Small intestine (tissue), 7 donors: ENCODE measurements at regions not wholly inside any gene's neighbourhood (a gene's known extent, or its start where the extent isn't known, plus 50 kb on each side); places are given as distances from the start of the nearest gene placed in this dataset.

Experiments used
- DNase-seq, 2 donors: peaks; one replicate each; pipeline versions ENCODE4 v3.0.0 to v3.0.0-alpha.2; 2013
- FAIRE-seq: peaks from 2 replicates; lab custom pipeline; 2012; peaks lifted over from hg19 to GRCh38; lab: Jason Lieb, UNC
- H3K27ac ChIP-seq, 3 donors: one replicate each; pipeline ENCODE4 v1.5.1; 2013; ENCODE audit warnings: low read length in 2 of 3, mild to moderate bottlenecking in 2 of 3, control low read depth in 1 of 3, inconsistent platforms in 1 of 3, low read depth in 1 of 3, moderate library complexity in 1 of 3
- H3K27me3 ChIP-seq, 3 donors: one replicate each; pipeline ENCODE4 v1.6.1; 2013; ENCODE audit warnings: low read length in 3 of 3, inconsistent platforms in 1 of 3; ENCODE audit not compliant: control insufficient read depth in 3 of 3, insufficient read depth in 3 of 3
- H3K36me3 ChIP-seq, 3 donors: one replicate each; pipeline ENCODE4 v1.6.1; 2013; ENCODE audit warnings: low read length in 3 of 3, inconsistent platforms in 1 of 3, low read depth in 1 of 3, mild to moderate bottlenecking in 1 of 3, moderate library complexity in 1 of 3; ENCODE audit not compliant: control insufficient read depth in 3 of 3, insufficient read depth in 2 of 3
- H3K4me1 ChIP-seq, 3 donors: one replicate each; pipeline ENCODE4 v1.6.1; 2013; ENCODE audit warnings: low read length in 2 of 3, inconsistent platforms in 1 of 3, low read depth in 1 of 3, mild to moderate bottlenecking in 1 of 3, moderate library complexity in 1 of 3; ENCODE audit not compliant: control insufficient read depth in 3 of 3, insufficient read depth in 2 of 3
- H3K4me3 ChIP-seq, 3 donors: one replicate each; pipeline ENCODE4 v1.5.1; 2013; ENCODE audit warnings: low read length in 3 of 3, control low read depth in 1 of 3, inconsistent platforms in 1 of 3, low read depth in 1 of 3, mild to moderate bottlenecking in 1 of 3, moderate library complexity in 1 of 3
- H3K9me3 ChIP-seq, 2 donors: one replicate each; pipeline ENCODE4 v1.6.1; 2013; ENCODE audit warnings: low read depth in 1 of 2, low read length in 1 of 2; ENCODE audit not compliant: control insufficient read depth in 2 of 2, insufficient read depth in 1 of 2
- WGBS, 3 donors: extraction: QIAGEN DNeasy Blood & Tissue Kit; methylation state at CpG; one replicate each; pipeline ENCODE4 v1.1.7; 2013; 5-methylcytosine and 5-hydroxymethylcytosine counted together
- donor health status: healthy with polysubstance abuse.
- donor health status: control.
- donor health status: control.
- donor health status: Bipolar disorder and iron deficiency.
- donor health status: healthy.

DNA sequence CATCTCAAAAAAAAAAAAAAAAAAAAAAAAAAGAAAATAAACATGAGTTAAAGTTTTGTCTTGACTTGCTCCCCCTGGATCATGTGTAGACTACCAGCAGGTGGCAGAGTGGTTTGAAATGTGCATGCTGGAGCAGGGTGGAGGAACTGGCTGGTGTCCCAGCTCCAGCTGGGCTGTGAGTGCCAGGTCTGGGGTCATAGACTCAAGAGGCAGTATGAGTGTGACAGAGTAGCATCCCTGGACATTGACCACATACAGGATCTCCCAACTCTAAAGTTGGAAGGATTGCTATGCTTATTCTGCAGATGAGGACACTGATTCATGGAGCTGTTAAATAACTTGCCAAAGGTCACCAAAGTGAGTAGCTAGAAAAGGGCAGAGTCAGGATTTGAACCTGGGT lies 198.0 kb upstream of the MPHOSPH6 start:
- Histone ChIP-seq H3K27ac (no peak overlapping the region), H3K27me3 (peaks cover 0 to 4% (median 0%) of the 10 kb centered on the region in 3 donors), H3K36me3 (no peaks in the 10 kb centered on the region), H3K4me3 (no peak overlapping the region), H3K4me1 (no peaks in the 10 kb centered on the region), H3K9me3 (no peaks in the 10 kb centered on the region)
- FAIRE-seq, result no peak
- peak; percentile 12 to 17 for DNase-seq

DNA sequence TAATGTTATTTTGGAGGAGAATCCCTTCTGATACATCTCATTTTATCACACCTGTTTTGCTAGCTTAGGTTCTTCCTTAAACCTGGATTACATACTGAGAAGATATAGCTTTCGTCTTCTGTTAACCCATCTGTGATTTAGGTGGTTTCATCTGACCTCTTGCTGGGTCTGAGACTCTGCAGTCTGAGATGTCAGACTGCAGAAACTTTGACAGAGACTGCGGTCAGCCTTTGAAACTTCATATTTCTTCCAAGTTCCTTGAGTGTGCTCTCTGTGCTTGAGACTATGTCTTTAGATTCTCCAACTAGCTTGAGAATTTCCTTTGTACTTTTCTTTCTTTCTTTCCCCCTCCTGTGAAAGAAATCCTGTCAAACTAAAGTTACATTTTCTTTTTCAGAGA lies 196.4 kb upstream of the MPHOSPH6 start:
- no peak overlapping the region for H3K27ac ChIP-seq
- H3K4me3 ChIP-seq, result no peak overlapping the region
- no peaks in the 10 kb centered on the region for H3K9me3 ChIP-seq
- H3K4me1 ChIP-seq, result no peaks in the 10 kb centered on the region
- 92 to 96% (median 95%) methylated on average over 2 of the region's 2 CpGs for WGBS, 3 donors
- no peak for FAIRE-seq
- H3K27me3 ChIP-seq, result peaks cover 0 to 4% (median 0%) of the 10 kb centered on the region in 3 donors
- no peaks in the 10 kb centered on the region for H3K36me3 ChIP-seq
- no peak for DNase-seq

DNA sequence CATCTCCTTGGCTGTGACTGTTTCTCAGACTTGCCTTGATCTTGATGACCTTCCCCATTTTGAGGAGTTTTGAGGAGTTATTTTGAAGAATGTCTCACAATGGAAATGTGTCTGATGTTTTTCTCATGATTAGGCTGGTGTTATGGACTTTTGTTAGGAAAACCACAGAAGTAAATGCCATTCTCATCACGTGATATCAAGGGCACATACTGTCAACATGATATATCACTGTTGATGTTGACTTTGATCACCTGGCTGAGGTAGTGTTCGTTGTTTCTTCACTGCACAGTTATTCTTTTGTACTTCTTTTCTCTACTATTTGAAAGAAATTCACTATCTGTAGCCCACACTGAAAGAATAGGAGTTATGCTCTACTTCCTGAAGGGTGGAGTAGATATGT lies 194.7 kb upstream of the MPHOSPH6 start:
- Histone ChIP-seq H3K27me3 (peaks cover 0 to 4% (median 0%) of the 10 kb centered on the region in 3 donors), H3K4me1 (no peaks in the 10 kb centered on the region), H3K9me3 (no peaks in the 10 kb centered on the region), H3K27ac (no peak overlapping the region), H3K36me3 (no peaks in the 10 kb centered on the region), H3K4me3 (no peak overlapping the region)
- DNase-seq, result no peak
- WGBS, 3 donors, result 23 to 65% (median 24%) methylated on average over 2 of the region's 2 CpGs
- no peak for FAIRE-seq

DNA sequence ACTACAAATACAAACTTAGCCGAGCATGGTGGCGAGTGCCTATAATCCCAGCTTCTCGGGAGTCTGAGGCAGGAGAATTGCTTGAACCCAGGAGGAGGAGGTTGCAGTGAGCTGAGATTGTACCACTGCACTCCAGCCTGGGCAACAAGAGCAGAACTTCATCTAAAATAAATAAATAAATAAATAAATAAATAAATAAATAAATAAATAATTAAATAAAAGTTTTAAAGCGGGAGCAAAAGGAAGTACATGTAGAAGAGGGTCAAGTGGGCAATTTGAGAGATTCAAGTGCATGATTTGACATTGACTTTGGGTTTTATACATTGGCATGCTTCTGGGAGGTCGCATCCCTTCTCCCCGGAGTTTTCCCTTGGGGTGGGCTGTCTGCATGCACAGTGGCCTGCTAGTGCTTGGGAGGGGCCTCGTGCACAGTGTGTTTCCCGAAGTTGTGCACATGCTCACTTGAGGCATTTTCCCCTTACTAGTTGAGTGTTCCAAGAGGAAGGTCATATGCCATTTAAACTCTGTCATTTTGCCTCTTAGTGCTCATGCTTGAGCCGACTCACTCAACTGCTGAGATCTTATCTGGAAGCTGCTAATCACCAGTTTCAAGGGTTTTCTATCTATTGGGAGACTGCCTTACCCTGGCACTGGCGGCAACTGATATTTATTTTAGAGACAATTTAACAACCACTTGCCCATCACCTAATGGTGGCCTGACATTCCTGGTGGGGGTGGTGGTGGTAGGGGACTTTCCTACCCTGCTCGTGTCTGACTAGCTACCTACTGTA lies 193.2 kb upstream of the MPHOSPH6 start:
- WGBS, 3 donors, result 67 to 78% (median 77%) methylated on average over 11 of the region's 11 CpGs
- DNase-seq (no peak), FAIRE-seq (no peak)
- H3K4me1 ChIP-seq, result no peaks in the 10 kb centered on the region
- no peak overlapping the region for H3K4me3 ChIP-seq
- peaks cover 0 to 4% (median 0%) of the 10 kb centered on the region in 3 donors for H3K27me3 ChIP-seq
- no peaks in the 10 kb centered on the region for H3K9me3 ChIP-seq
- H3K27ac ChIP-seq, result no peak overlapping the region
- no peaks in the 10 kb centered on the region for H3K36me3 ChIP-seq

DNA sequence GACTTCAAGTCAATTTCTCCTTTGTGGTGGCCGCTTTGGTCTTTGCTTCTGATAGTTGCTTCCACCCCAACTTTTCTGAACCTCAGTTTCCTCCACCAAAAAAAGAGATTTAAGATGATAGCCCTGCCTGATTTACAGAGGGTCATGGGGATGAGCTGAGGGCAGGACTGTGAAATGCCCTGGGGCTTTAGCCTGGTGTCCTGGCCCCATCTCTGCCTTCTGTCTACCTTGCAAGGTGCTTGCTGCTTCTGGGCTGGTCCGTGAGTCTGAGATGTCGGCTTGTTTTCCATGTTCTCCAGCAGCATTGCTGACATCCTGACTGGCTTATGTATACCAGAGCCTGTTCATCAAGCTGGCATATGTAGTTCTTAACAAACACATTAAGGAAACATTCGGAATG lies 191.9 kb upstream of the MPHOSPH6 start:
- Histone ChIP-seq H3K36me3 (no peaks in the 10 kb centered on the region), H3K27me3 (no peaks in the 10 kb centered on the region), H3K9me3 (no peaks in the 10 kb centered on the region), H3K27ac (no peak overlapping the region), H3K4me3 (no peak overlapping the region), H3K4me1 (no peaks in the 10 kb centered on the region)
- 82 to 88% (median 83%) methylated on average over 4 of the region's 4 CpGs for WGBS, 3 donors
- FAIRE-seq, result no peak
- no peak for DNase-seq

DNA sequence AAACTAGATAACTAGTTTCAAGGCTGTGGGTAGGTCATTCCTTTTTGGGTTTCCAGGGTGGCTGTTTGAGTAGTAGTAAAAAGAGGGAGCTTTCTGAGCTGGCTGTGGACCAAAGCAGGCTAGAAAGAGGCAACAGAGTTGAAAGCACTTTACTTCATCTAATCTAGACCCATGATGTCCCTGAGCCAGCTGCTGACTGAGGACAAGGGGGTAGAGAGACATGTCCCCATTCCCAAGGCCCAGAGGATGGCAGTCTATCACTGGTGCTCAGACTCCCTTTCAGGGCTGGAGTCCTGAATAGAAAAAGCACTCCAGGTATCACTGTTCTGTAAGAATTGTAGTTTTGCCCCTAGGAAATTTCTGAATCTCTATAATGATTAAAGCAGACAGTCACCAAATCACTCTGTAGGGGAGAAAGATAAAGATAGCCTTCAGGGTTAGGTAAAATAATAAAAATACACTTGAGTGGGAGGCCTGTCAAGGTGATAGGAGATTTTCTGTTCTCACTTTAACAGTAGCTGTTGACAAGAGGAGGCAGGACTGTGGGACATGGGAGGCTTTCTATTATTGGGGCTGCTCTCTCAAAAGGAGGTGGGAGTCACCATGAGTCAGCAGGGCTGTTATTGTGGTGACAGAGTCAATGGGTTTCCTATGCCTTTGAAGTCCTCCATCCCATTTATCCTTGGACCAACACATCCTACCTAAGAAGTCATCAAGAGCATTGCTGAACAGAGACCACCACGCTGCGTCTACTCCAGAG lies 190.2 kb upstream of the MPHOSPH6 start:
- H3K4me3 ChIP-seq, result no peak overlapping the region
- H3K36me3 ChIP-seq, result no peaks in the 10 kb centered on the region
- DNase-seq (no peak), FAIRE-seq (no peak)
- H3K4me1 ChIP-seq, result no peaks in the 10 kb centered on the region
- no peaks in the 10 kb centered on the region for H3K9me3 ChIP-seq
- 85 to 100% (median 97%) methylated on average over 2 of the region's 2 CpGs for WGBS, 3 donors
- H3K27ac ChIP-seq, result no peak overlapping the region
- H3K27me3 ChIP-seq, result no peaks in the 10 kb centered on the region

DNA sequence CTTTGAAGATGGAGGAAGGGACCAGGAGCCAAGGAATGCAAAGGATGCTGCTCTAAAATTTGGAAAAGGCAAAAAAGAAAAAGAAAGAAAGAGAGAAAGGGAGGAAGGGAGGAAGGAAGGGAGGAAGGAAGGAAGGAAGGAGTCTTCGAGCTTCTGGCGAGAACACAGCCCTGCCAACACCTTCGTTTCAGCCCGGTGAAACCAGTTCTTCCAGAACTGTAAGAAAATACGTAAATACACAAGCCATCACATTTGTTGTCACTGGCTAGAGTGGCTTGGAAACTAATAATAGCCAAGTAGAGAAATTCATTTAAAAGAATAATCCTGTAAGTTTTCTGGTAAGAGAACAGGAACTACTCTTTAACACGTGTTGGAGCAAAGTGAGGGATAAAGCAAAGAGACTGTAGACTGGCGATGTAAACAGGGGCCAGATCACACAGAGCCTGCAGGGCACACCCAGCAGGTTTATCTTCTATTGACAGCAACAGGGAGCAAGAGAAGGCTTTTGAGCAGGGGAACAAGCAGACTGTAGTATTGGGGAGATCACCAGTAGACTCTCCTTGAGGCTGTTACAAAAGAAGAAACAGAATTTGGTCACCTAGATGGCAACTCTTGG lies 188.7 kb upstream of the MPHOSPH6 start:
- FAIRE-seq, result no peak

DNA sequence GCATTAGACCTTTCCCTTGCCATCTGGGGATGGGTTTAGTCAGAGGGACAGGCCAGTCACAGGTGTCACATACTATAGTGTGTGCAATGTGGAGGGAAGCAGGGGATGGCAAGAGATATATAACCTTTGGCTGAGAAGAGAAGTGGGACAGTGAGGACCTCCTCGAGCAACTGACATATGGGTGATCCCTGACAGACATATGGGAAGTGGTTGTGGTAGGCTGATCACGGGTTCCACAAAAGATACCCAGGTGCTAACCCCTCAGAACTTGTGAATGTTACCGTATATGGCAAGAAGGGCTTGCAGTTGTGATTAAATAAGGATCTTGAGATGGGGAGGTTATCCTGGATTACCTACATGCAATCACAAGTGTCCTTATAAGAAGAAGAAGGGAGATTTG lies 188.1 kb upstream of the MPHOSPH6 start:
- 67 to 80% (median 68%) methylated on average over 3 of the region's 3 CpGs for WGBS, 3 donors
- DNase-seq (no peak), FAIRE-seq (no peak)
- Histone ChIP-seq H3K4me1 (no peaks in the 10 kb centered on the region), H3K27ac (no peak overlapping the region), H3K36me3 (no peaks in the 10 kb centered on the region), H3K27me3 (no peaks in the 10 kb centered on the region), H3K4me3 (no peak overlapping the region), H3K9me3 (no peaks in the 10 kb centered on the region)

More for the DNA sequence above, 188.7 kb upstream of the MPHOSPH6 start:
- WGBS, 3 donors, result 18 to 62% (median 54%) methylated on average over 7 of the region's 7 CpGs
- Histone ChIP-seq H3K4me1 (no peaks in the 10 kb centered on the region), H3K4me3 (no peak overlapping the region), H3K36me3 (no peaks in the 10 kb centered on the region), H3K27me3 (no peaks in the 10 kb centered on the region), H3K27ac (no peak overlapping the region), H3K9me3 (no peaks in the 10 kb centered on the region)
- no peak for DNase-seq
